GM21723 (cell line): ENCODE measurements at regions not wholly inside any gene's neighbourhood (a gene's known extent, or its start where the extent isn't known, plus 50 kb on each side); places are given as distances from the start of the nearest gene placed in this dataset.
A peak's percentile ranks its signal among the peaks of the same experiment; 100 is the strongest.

Source experiments
- ATAC-seq: cut with Tn5 transposase; IDR thresholded peaks from one replicate; pipeline ENCODE4 v1.9.1; 2021; ENCODE audit warnings: mild to moderate bottlenecking, moderate library complexity; ENCODE audit not compliant: unreplicated experiment

GRCh38 chr3:180332608-180333007 is 269.4 kb upstream of the TTC14 start:
- peak; percentile 65 for ATAC-seq

GRCh38 chr3:180335050-180335449 is 266.9 kb upstream of the TTC14 start:
- ATAC-seq, result no peak

GRCh38 chr3:180340395-180340794 is 261.6 kb upstream of the TTC14 start:
- ATAC-seq, result no peak

GRCh38 chr3:180341516-180341915 is 260.4 kb upstream of the TTC14 start:
- ATAC-seq, result no peak

- ATAC-seq, result no peak
Observed at GRCh38 chr3:180351601-180352000, 250.4 kb upstream of the TTC14 start.

- ATAC-seq, result no peak
Observed at GRCh38 chr3:180352261-180352660, 249.7 kb upstream of the TTC14 start.

- ATAC-seq, result no peak
Observed at GRCh38 chr3:180354214-180354613, 247.7 kb upstream of the TTC14 start.

- no peak for ATAC-seq
Observed at GRCh38 chr3:180358179-180358578, 243.8 kb upstream of the TTC14 start.

GRCh38 chr3:180359061-180359952 is 242.7 kb upstream of the TTC14 start:
- no peak for ATAC-seq

GRCh38 chr3:180359953-180360279 is 242.0 kb upstream of the TTC14 start:
- no peak for ATAC-seq

- no peak for ATAC-seq
Observed at GRCh38 chr3:180362081-180362480, 239.9 kb upstream of the TTC14 start.

GRCh38 chr3:180375831-180376230 is 226.1 kb upstream of the TTC14 start:
- no peak for ATAC-seq

GRCh38 chr3:180378496-180378895 is 223.5 kb upstream of the TTC14 start:
- no peak for ATAC-seq

GRCh38 chr3:180382638-180383180 is 219.3 kb upstream of the TTC14 start:
- no peak for ATAC-seq

GRCh38 chr3:180383332-180384020 is 218.5 kb upstream of the TTC14 start:
- no peak for ATAC-seq

GRCh38 chr3:180390313-180390712 is 211.7 kb upstream of the TTC14 start:
- ATAC-seq, result no peak

- ATAC-seq, result no peak
Observed at GRCh38 chr3:180391001-180391400, 211.0 kb upstream of the TTC14 start.

- ATAC-seq, result no peak
Observed at GRCh38 chr3:180401226-180401625, 200.7 kb upstream of the TTC14 start.

GRCh38 chr3:180402471-180403073 is 199.4 kb upstream of the TTC14 start:
- ATAC-seq, result no peak

GRCh38 chr3:180403156-180403555 is 198.8 kb upstream of the TTC14 start:
- ATAC-seq, result no peak

GRCh38 chr3:180408654-180409053 is 193.3 kb upstream of the TTC14 start:
- no peak for ATAC-seq

- ATAC-seq, result no peak
Observed at GRCh38 chr3:180409170-180409569, 192.8 kb upstream of the TTC14 start.
